GM10266 (cell line): ENCODE measurements at regions not wholly inside any gene's neighbourhood (a gene's known extent, or its start where the extent isn't known, plus 50 kb on each side); places are given as distances from the start of the nearest gene placed in this dataset.

Source experiments
- DNase-seq: peaks from one replicate; pipeline ENCODE4 v3.0.0; 2012; ENCODE audit errors: extremely low spot score
- TF ChIP-seq, protein P1 (sequence below): IDR thresholded peaks from 2 replicates; pipeline ENCODE4 v1.5.1; 2012; ENCODE audit warnings: mild to moderate bottlenecking, low read depth; ENCODE audit not compliant: control insufficient read depth, insufficient read depth; ENCODE audit errors: missing control alignments

DNA sequence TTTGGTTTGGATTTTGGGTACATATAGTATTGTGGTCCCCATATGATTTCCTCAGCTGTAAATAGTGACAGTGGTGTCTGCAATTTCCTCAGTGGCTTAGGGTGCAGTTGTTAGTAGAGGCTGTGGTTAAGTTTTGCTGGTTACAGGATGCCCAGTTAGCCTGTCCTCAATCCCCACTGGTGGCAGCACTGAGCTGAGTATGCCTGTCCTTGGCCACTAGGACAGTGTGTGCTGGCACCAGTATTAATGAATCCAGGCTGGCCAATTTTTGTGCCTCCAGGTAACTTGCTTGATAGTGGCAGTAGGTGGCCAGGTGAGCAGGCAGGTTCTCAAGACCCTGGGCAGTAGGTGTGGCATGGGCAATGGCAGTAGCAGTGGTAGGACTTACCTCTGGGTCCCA lies 973.1 kb downstream of the TMEM182 start:
- TF ChIP-seq, protein P1, sequence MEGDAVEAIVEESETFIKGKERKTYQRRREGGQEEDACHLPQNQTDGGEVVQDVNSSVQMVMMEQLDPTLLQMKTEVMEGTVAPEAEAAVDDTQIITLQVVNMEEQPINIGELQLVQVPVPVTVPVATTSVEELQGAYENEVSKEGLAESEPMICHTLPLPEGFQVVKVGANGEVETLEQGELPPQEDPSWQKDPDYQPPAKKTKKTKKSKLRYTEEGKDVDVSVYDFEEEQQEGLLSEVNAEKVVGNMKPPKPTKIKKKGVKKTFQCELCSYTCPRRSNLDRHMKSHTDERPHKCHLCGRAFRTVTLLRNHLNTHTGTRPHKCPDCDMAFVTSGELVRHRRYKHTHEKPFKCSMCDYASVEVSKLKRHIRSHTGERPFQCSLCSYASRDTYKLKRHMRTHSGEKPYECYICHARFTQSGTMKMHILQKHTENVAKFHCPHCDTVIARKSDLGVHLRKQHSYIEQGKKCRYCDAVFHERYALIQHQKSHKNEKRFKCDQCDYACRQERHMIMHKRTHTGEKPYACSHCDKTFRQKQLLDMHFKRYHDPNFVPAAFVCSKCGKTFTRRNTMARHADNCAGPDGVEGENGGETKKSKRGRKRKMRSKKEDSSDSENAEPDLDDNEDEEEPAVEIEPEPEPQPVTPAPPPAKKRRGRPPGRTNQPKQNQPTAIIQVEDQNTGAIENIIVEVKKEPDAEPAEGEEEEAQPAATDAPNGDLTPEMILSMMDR = no peak
- no peak for DNase-seq

DNA sequence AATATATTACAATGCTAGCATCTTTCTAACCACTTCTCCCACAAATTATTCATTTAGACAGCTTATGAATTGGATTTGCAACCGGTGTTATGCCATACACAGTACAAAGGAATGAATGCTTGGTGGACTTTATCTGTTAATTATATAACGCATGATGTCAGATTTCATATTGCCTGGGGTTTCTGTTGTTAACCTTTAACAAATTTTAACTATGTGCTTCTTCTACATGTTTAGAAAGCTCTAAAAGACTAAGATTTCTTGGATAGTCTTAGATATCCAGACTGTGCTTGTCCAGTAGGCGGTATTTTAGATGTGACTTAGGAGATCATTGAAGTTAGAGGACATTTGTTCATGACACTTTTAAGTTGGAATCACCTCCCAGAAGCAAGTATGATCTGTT lies 976.3 kb downstream of the TMEM182 start:
- TF ChIP-seq, protein P1 = no peak
- no peak for DNase-seq

DNA sequence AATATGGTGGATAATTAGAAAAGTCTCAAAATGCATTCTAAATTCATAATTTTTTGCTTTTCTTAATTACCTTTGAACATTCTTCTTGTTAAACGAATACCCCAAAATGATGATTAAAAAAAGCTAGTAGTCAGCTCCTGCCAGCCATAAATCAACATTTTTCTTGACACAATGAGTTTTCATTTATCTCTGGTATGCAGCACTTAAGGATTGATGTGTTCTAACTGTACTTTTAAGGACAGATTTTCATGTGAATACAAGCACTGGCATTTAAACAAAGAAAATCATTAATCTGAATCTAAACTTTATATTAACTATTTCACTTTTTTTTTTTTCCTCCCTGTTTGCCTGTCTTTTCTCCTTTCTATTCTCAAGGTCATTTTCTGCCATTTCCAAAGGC lies 976.8 kb downstream of the TMEM182 start:
- TF ChIP-seq, protein P1 = no peak
- no peak for DNase-seq

DNA sequence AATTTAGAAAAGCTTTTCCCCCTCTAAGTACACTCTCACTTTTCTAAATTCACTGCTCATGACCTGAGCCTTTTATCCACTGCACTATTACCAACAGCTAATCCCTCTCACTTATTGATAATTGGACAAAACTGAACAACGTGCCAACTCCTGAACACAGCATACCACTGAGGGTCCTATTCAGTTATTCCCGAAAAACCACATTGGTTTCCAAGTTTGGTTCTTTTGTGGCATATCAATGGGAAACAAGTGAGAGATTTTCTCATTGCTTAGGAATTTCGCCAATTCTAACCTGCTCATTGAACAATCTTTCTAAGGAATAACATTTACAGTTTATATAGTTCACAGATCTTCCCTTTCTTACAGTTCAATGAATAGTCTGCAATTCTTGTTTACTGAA lies 977.4 kb downstream of the TMEM182 start:
- TF ChIP-seq, protein P1 = no peak
- DNase-seq = no peak

DNA sequence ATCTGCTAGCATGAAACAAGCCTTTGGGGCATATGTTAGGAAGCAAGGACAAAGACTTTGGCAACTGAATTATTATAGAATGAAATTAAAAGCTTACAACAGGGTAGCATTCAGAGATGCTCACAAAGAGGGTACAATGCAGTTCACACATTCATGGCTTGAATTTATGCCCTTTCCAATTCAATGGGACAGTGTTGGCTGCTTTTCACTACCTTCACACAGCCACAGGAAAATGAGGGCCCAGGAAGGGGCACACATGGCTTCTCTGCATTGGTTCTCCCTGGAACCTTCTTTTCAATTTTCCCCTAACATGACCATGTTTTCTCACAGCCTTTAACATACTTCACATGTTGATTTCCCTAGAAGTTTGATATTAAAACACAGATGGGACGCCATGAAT lies 978.1 kb downstream of the TMEM182 start:
- TF ChIP-seq, protein P1 = no peak
- DNase-seq = no peak

DNA sequence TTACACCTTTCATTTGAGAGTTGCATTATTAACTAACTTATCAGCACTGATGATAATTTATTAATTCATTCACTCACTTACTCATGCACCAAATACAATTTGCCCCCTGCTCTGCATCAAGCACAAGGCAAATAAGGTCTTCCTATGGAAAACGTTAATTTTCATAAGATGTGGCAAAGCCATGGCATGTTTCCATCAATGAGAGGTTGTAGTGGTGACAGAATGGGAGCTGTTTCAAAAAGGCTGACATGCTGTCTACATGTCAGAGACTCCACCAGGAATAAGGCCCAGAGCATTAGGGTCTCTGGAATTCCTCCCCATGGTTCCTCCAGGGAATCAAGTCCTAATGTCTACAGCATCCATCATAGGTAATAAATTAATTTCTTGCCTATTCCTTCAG lies 978.8 kb downstream of the TMEM182 start:
- TF ChIP-seq, protein P1 = no peak
- no peak for DNase-seq

DNA sequence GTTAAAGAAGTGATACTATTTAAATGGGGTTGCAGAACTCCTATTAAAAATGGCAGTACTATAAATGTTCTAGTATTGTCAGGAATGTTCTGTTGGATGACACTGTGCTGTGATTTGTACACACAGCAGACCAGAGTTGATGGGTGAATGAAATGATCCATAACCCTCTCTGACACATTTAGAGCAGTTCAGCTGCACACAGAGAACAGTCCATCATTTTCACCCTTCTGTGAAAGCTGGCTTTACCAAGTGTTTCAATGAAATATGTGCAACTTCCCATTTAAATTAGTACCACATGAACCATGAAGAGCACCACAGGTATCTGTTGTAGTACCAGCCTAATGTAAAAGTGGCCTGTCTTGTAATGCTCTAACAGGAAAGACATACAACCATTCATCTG lies 981.4 kb downstream of the TMEM182 start:
- TF ChIP-seq, protein P1 = no peak
- no peak for DNase-seq
